DMS153 treated with DMSO at 0.1 percent for 48 hours (cell line): ENCODE measurements at regions not wholly inside any gene's neighbourhood (a gene's known extent, or its start where the extent isn't known, plus 50 kb on each side); places are given as distances from the start of the nearest gene placed in this dataset.

Experiments used
- DNase-seq: peaks from one replicate; lab custom pipeline; 2025; ENCODE audit not compliant: unreplicated experiment; lab: John Stamatoyannopoulos, UW

GRCh38 chr2:46831051-46831868, 84.3 kb downstream of the MCFD2 start:
- no peak for DNase-seq

- DNase-seq: no peak
Observed at GRCh38 chr2:46829231-46829995, 86.2 kb downstream of the MCFD2 start.

GRCh38 chr2:46828491-46829230, 86.9 kb downstream of the MCFD2 start:
- no peak for DNase-seq

GRCh38 chr2:46828135-46828438, 87.5 kb downstream of the MCFD2 start:
- DNase-seq: no peak

- no peak for DNase-seq
Observed at GRCh38 chr2:46827274-46828134, 88.1 kb downstream of the MCFD2 start.

GRCh38 chr2:46826569-46827245, 88.9 kb downstream of the MCFD2 start:
- no peak for DNase-seq

- DNase-seq: no peak
Observed at GRCh38 chr2:46825939-46826568, 89.6 kb downstream of the MCFD2 start.

GRCh38 chr2:46825231-46825938, 90.2 kb downstream of the MCFD2 start:
- no peak for DNase-seq

- DNase-seq: no peak
Observed at GRCh38 chr2:46824611-46825010, 91.0 kb downstream of the MCFD2 start.

GRCh38 chr2:46821600-46821999, 94.0 kb downstream of the MCFD2 start:
- DNase-seq: no peak

- no peak for DNase-seq
Observed at GRCh38 chr2:46818819-46819218, 96.8 kb downstream of the MCFD2 start.

GRCh38 chr2:46818141-46818621, 97.4 kb downstream of the MCFD2 start:
- no peak for DNase-seq

- DNase-seq: no peak
Observed at GRCh38 chr2:46816846-46817726, 98.5 kb downstream of the MCFD2 start.

- no peak for DNase-seq
Observed at GRCh38 chr2:46816151-46816845, 99.3 kb downstream of the MCFD2 start.

GRCh38 chr2:46815121-46815802, 100.3 kb downstream of the MCFD2 start:
- no peak for DNase-seq

- no peak for DNase-seq
Observed at GRCh38 chr2:46814160-46814961, 101.2 kb downstream of the MCFD2 start.
